ENCODE measurements at regions not wholly inside any gene's neighbourhood (a gene's known extent, or its start where the extent isn't known, plus 50 kb on each side); places are given as distances from the start of the nearest gene placed in this dataset.

DNA sequence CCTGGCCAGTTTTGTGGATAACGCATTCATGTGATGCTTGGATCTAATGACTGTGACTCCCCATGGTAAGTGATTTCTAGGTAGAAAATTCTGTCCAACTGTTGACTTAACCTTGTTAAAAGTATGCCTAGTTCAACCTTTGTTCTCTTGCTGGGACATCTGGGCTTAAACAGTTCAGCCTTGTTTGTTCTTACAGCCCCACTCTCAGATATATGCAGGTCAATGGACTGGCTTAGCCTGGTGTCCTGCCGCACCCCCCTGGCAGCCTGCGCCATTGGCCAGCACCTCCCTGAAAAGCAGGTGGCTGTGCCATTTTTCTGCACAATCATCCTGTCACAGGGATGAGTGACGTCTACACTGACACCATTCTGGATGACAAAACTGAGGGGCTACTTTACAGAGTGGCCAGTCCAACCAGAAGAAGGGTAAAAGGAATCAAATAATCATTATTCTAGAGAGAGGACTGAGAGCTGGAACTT, 244.7 kb upstream of the ONECUT1 start (continued):
- no peak for TF ChIP-seq EP300 (IDR thresholded peaks at IDR 0.05)
- no peak for TF ChIP-seq TP53 (CRISPR knock-in tag; IDR thresholded peaks at IDR 0.05)
- TF ChIP-seq NR3C1 (IDR thresholded peaks at IDR 0.05) = no peak
- no peak for TF ChIP-seq SMC3 (IDR thresholded peaks at IDR 0.05)
- TF ChIP-seq ZFP36 (IDR thresholded peaks at IDR 0.05; ENCODE audit: borderline replicate concordance, partially characterized antibody) = no peak
- no peak for TF ChIP-seq ESRRA (IDR thresholded peaks at IDR 0.05; ENCODE audit: borderline replicate concordance, low read length)
- no peak for TF ChIP-seq HDAC2 (IDR thresholded peaks at IDR 0.05)
- no peak for TF ChIP-seq MAFK (IDR thresholded peaks at IDR 0.05; ENCODE audit: partially characterized antibody)

DNA sequence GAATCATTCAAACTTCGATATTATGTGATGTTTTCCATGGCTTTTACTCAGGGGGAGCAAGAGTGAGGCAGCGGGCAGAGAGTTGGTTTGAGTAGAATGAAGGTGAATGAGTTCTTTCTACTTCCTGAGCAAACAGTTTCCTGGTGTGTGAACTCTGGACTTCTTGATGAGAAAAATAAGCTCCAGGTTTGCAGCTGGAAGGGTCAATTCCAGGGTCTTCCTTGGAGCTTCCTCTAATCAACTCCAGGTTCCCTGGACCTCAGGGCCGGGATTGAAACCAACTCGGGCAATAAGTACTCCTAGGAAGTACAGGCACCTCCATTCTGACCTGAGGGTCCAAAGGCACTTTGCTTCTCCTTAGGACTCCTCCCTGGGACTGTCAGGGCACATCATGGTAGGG, 243.6 kb upstream of the ONECUT1 start:
- H3K27ac ChIP-seq = no peak overlapping the region
- H3K4me3 ChIP-seq = no peak overlapping the region
- ChIA-PET POLR2A (no interaction called here), CTCF (interaction anchor here (1.3 kb wide), 1 partner anchor 59 kb away, joined by 4 read pairs; no protein-coding TSS in a partner anchor)
- H3K9me3 ChIP-seq = no peaks in the 10 kb centered on the region
- H3K4me2 ChIP-seq = no peak overlapping the region
- ATAC-seq (no peak), DNase-seq (ENCODE audit: low read depth in 1 of 2, low spot score in 1 of 2) (no peak), FAIRE-seq (no peak)
- no peak for TF ChIP-seq FOSL2 (IDR thresholded peaks at IDR 0.05)
- TF ChIP-seq FOSL2 (CRISPR knock-in tag; IDR thresholded peaks at IDR 0.05) = no peak
- TF ChIP-seq KDM1A (IDR thresholded peaks at IDR 0.05; ENCODE audit: low read depth) = no peak
- TF ChIP-seq, protein P1, sequence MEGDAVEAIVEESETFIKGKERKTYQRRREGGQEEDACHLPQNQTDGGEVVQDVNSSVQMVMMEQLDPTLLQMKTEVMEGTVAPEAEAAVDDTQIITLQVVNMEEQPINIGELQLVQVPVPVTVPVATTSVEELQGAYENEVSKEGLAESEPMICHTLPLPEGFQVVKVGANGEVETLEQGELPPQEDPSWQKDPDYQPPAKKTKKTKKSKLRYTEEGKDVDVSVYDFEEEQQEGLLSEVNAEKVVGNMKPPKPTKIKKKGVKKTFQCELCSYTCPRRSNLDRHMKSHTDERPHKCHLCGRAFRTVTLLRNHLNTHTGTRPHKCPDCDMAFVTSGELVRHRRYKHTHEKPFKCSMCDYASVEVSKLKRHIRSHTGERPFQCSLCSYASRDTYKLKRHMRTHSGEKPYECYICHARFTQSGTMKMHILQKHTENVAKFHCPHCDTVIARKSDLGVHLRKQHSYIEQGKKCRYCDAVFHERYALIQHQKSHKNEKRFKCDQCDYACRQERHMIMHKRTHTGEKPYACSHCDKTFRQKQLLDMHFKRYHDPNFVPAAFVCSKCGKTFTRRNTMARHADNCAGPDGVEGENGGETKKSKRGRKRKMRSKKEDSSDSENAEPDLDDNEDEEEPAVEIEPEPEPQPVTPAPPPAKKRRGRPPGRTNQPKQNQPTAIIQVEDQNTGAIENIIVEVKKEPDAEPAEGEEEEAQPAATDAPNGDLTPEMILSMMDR (IDR thresholded peaks at IDR 0.05) = no peak
- TF ChIP-seq, protein P2, sequence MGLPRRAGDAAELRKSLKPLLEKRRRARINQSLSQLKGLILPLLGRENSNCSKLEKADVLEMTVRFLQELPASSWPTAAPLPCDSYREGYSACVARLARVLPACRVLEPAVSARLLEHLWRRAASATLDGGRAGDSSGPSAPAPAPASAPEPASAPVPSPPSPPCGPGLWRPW (IDR thresholded peaks at IDR 0.05) = no peak
- TF ChIP-seq TP53 (CRISPR knock-in tag; IDR thresholded peaks at IDR 0.05) = no peak
- no peak for TF ChIP-seq SMC3 (IDR thresholded peaks at IDR 0.05)
- no peak for TF ChIP-seq CEBPB (IDR thresholded peaks at IDR 0.05)
- TF ChIP-seq HOXB13 (CRISPR knock-in tag; IDR thresholded peaks at IDR 0.05; ENCODE audit: low read depth) = no peak
- TF ChIP-seq FOXS1 (CRISPR knock-in tag; IDR thresholded peaks at IDR 0.05) = no peak
- no peak for TF ChIP-seq SREBF2 (IDR thresholded peaks at IDR 0.05)
- TF ChIP-seq, protein P3, sequence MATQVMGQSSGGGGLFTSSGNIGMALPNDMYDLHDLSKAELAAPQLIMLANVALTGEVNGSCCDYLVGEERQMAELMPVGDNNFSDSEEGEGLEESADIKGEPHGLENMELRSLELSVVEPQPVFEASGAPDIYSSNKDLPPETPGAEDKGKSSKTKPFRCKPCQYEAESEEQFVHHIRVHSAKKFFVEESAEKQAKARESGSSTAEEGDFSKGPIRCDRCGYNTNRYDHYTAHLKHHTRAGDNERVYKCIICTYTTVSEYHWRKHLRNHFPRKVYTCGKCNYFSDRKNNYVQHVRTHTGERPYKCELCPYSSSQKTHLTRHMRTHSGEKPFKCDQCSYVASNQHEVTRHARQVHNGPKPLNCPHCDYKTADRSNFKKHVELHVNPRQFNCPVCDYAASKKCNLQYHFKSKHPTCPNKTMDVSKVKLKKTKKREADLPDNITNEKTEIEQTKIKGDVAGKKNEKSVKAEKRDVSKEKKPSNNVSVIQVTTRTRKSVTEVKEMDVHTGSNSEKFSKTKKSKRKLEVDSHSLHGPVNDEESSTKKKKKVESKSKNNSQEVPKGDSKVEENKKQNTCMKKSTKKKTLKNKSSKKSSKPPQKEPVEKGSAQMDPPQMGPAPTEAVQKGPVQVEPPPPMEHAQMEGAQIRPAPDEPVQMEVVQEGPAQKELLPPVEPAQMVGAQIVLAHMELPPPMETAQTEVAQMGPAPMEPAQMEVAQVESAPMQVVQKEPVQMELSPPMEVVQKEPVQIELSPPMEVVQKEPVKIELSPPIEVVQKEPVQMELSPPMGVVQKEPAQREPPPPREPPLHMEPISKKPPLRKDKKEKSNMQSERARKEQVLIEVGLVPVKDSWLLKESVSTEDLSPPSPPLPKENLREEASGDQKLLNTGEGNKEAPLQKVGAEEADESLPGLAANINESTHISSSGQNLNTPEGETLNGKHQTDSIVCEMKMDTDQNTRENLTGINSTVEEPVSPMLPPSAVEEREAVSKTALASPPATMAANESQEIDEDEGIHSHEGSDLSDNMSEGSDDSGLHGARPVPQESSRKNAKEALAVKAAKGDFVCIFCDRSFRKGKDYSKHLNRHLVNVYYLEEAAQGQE (IDR thresholded peaks at IDR 0.05) = no peak
- TF ChIP-seq RAD21 (conservative IDR thresholded peaks at IDR 0.05 in 1 of 2, IDR thresholded peaks at IDR 0.05 in 1 of 2) = no peak
- no peak for TF ChIP-seq RNF2 (IDR thresholded peaks at IDR 0.05; ENCODE audit: borderline replicate concordance, low read depth)
- TF ChIP-seq ZFP36 (IDR thresholded peaks at IDR 0.05; ENCODE audit: borderline replicate concordance, partially characterized antibody) = no peak
- TF ChIP-seq JUNB (IDR thresholded peaks at IDR 0.05) = no peak
- TF ChIP-seq, protein P4, sequence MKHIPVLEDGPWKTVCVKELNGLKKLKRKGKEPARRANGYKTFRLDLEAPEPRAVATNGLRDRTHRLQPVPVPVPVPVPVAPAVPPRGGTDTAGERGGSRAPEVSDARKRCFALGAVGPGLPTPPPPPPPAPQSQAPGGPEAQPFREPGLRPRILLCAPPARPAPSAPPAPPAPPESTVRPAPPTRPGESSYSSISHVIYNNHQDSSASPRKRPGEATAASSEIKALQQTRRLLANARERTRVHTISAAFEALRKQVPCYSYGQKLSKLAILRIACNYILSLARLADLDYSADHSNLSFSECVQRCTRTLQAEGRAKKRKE (CRISPR knock-in tag; IDR thresholded peaks at IDR 0.05; ENCODE audit: low read depth) = no peak
- no peak for TF ChIP-seq MAZ (IDR thresholded peaks at IDR 0.05; ENCODE audit: borderline replicate concordance, low read depth, low read length)
- no peaks in the 10 kb centered on the region for H3K4me1 ChIP-seq
- 37% methylated on average over 4 of the region's 4 CpGs for WGBS (ENCODE audit: missing lambda C conversion rate)
